A549 (cell line): ENCODE measurements at regions not wholly inside any gene's neighbourhood (a gene's known extent, or its start where the extent isn't known, plus 50 kb on each side); places are given as distances from the start of the nearest gene placed in this dataset.

Source experiments
- MAFK ChIP-seq: fragments of 450-650 bp; IDR thresholded peaks from 2 replicates; pipeline ENCODE4 v1.6.1; 2014; ENCODE audit not compliant: partially characterized antibody
- MYC ChIP-seq: IDR thresholded peaks from 2 replicates; pipeline ENCODE4 v1.6.1; 2012; ENCODE audit warnings: mild to moderate bottlenecking, inconsistent platforms, low read length, improper control_type of control experiment, borderline replicate concordance
- POLR2A ChIP-seq: IDR thresholded peaks from 2 replicates; pipeline ENCODE4 v1.6.1; 2012; ENCODE audit warnings: mild to moderate bottlenecking, low read length
- ZFP36 ChIP-seq: fragments of 450-650 bp; IDR thresholded peaks from 2 replicates; pipeline ENCODE4 v1.6.1; 2014; ENCODE audit warnings: borderline replicate concordance; ENCODE audit not compliant: partially characterized antibody
- TF ChIP-seq, protein P1 (sequence below): fragments of >200 bp; sonication (Bioruptor Twin); formaldehyde crosslinking; IDR thresholded peaks from 3 replicates; pipeline ENCODE4 v1.5.1; 2016
- TF ChIP-seq, protein P2 (sequence below): IDR thresholded peaks from 2 replicates; pipeline ENCODE4 v1.6.1; 2012
- TF ChIP-seq, protein P3 (sequence below): fragments of 200-600 bp; sonication (generic); IDR thresholded peaks from 2 replicates; pipeline ENCODE4 v1.6.1; 2016; ENCODE audit warnings: antibody characterized with exemption, mild to moderate bottlenecking, moderate library complexity
- TF ChIP-seq, protein P4 (sequence below): fragments of 150-350 bp; IDR thresholded peaks from 2 replicates; pipeline ENCODE4 v1.6.1; 2014; ENCODE audit warnings: low read depth, mild to moderate bottlenecking, low read length

DNA sequence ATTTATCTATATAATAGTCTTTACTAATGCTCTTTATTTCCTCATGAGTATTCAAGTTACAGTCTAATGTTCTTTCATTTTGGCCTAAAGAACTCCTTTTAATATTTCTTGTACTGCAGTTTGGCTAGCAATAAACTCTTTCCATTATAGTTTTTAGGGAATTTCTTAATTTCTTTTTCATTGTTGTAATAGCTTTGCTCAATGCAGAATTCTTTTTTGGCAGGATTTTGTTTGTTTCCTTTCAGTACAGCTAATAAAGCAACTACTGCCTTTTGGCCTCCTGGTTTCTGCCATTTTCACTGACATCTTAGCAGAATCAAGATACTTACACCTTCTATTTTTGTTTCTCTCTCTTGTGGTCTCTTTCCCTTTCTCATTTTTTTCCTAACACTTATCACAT lies 390.4 kb upstream of the RGPD4 start:
- TF ChIP-seq, protein P1, sequence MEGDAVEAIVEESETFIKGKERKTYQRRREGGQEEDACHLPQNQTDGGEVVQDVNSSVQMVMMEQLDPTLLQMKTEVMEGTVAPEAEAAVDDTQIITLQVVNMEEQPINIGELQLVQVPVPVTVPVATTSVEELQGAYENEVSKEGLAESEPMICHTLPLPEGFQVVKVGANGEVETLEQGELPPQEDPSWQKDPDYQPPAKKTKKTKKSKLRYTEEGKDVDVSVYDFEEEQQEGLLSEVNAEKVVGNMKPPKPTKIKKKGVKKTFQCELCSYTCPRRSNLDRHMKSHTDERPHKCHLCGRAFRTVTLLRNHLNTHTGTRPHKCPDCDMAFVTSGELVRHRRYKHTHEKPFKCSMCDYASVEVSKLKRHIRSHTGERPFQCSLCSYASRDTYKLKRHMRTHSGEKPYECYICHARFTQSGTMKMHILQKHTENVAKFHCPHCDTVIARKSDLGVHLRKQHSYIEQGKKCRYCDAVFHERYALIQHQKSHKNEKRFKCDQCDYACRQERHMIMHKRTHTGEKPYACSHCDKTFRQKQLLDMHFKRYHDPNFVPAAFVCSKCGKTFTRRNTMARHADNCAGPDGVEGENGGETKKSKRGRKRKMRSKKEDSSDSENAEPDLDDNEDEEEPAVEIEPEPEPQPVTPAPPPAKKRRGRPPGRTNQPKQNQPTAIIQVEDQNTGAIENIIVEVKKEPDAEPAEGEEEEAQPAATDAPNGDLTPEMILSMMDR: no peak
- TF ChIP-seq POLR2A: no peak
- TF ChIP-seq, protein P2, sequence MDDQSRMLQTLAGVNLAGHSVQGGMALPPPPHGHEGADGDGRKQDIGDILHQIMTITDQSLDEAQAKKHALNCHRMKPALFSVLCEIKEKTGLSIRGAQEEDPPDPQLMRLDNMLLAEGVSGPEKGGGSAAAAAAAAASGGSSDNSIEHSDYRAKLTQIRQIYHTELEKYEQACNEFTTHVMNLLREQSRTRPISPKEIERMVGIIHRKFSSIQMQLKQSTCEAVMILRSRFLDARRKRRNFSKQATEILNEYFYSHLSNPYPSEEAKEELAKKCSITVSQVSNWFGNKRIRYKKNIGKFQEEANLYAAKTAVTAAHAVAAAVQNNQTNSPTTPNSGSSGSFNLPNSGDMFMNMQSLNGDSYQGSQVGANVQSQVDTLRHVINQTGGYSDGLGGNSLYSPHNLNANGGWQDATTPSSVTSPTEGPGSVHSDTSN: no peak
- TF ChIP-seq, protein P3, sequence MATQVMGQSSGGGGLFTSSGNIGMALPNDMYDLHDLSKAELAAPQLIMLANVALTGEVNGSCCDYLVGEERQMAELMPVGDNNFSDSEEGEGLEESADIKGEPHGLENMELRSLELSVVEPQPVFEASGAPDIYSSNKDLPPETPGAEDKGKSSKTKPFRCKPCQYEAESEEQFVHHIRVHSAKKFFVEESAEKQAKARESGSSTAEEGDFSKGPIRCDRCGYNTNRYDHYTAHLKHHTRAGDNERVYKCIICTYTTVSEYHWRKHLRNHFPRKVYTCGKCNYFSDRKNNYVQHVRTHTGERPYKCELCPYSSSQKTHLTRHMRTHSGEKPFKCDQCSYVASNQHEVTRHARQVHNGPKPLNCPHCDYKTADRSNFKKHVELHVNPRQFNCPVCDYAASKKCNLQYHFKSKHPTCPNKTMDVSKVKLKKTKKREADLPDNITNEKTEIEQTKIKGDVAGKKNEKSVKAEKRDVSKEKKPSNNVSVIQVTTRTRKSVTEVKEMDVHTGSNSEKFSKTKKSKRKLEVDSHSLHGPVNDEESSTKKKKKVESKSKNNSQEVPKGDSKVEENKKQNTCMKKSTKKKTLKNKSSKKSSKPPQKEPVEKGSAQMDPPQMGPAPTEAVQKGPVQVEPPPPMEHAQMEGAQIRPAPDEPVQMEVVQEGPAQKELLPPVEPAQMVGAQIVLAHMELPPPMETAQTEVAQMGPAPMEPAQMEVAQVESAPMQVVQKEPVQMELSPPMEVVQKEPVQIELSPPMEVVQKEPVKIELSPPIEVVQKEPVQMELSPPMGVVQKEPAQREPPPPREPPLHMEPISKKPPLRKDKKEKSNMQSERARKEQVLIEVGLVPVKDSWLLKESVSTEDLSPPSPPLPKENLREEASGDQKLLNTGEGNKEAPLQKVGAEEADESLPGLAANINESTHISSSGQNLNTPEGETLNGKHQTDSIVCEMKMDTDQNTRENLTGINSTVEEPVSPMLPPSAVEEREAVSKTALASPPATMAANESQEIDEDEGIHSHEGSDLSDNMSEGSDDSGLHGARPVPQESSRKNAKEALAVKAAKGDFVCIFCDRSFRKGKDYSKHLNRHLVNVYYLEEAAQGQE: no peak
- no peak for TF ChIP-seq ZFP36
- TF ChIP-seq MYC: no peak
- TF ChIP-seq, protein P4, sequence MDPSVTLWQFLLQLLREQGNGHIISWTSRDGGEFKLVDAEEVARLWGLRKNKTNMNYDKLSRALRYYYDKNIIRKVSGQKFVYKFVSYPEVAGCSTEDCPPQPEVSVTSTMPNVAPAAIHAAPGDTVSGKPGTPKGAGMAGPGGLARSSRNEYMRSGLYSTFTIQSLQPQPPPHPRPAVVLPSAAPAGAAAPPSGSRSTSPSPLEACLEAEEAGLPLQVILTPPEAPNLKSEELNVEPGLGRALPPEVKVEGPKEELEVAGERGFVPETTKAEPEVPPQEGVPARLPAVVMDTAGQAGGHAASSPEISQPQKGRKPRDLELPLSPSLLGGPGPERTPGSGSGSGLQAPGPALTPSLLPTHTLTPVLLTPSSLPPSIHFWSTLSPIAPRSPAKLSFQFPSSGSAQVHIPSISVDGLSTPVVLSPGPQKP: no peak
- no peak for TF ChIP-seq MAFK
